Activated effector memory CD4-positive, alpha-beta T cell treated with Interleukin-2 at 50 U/mL for 16 hours (primary cell): ENCODE measurements at regions not wholly inside any gene's neighbourhood (a gene's known extent, or its start where the extent isn't known, plus 50 kb on each side); places are given as distances from the start of the nearest gene placed in this dataset.

ENCODE experiments used
- DNase-seq: peaks from one replicate; pipeline ENCODE4 v3.0.0-alpha.2; 2020

GRCh38 chr2:2822143-2822542 lies 491.1 kb upstream of the MYT1L start:
- no peak for DNase-seq

- DNase-seq, result no peak
Observed at GRCh38 chr2:2812648-2813047, 481.6 kb upstream of the MYT1L start.

GRCh38 chr2:2812117-2812516 lies 481.0 kb upstream of the MYT1L start:
- DNase-seq, result no peak

GRCh38 chr2:2810504-2810903 lies 479.4 kb upstream of the MYT1L start:
- no peak for DNase-seq

- DNase-seq, result no peak
Observed at GRCh38 chr2:2809771-2810170, 478.7 kb upstream of the MYT1L start.

GRCh38 chr2:2808551-2809058 lies 477.5 kb upstream of the MYT1L start:
- DNase-seq, result no peak

- DNase-seq, result no peak
Observed at GRCh38 chr2:2806711-2807110, 475.6 kb upstream of the MYT1L start.

GRCh38 chr2:2805263-2805662 lies 474.2 kb upstream of the MYT1L start:
- DNase-seq, result no peak

- DNase-seq, result no peak
Observed at GRCh38 chr2:2804528-2804927, 473.5 kb upstream of the MYT1L start.

- DNase-seq, result no peak
Observed at GRCh38 chr2:2801458-2801857, 470.4 kb upstream of the MYT1L start.

GRCh38 chr2:2800697-2801096 lies 469.6 kb upstream of the MYT1L start:
- no peak for DNase-seq

- DNase-seq, result no peak
Observed at GRCh38 chr2:2800001-2800400, 468.9 kb upstream of the MYT1L start.

GRCh38 chr2:2799151-2799697 lies 468.1 kb upstream of the MYT1L start:
- no peak for DNase-seq

GRCh38 chr2:2798337-2798736 lies 467.3 kb upstream of the MYT1L start:
- no peak for DNase-seq

- DNase-seq, result no peak
Observed at GRCh38 chr2:2797797-2798196, 466.7 kb upstream of the MYT1L start.

GRCh38 chr2:2796207-2796606 lies 465.1 kb upstream of the MYT1L start:
- DNase-seq, result no peak

- DNase-seq, result no peak
Observed at GRCh38 chr2:2795438-2796091, 464.5 kb upstream of the MYT1L start.

GRCh38 chr2:2793925-2794560 lies 463.0 kb upstream of the MYT1L start:
- no peak for DNase-seq

- DNase-seq, result no peak
Observed at GRCh38 chr2:2793514-2793913, 462.4 kb upstream of the MYT1L start.

GRCh38 chr2:2791606-2792005 lies 460.5 kb upstream of the MYT1L start:
- DNase-seq, result no peak

- no peak for DNase-seq
Observed at GRCh38 chr2:2791031-2791430, 460.0 kb upstream of the MYT1L start.

GRCh38 chr2:2788076-2788475 lies 457.0 kb upstream of the MYT1L start:
- DNase-seq, result no peak

GRCh38 chr2:2787301-2787907 lies 456.3 kb upstream of the MYT1L start:
- DNase-seq, result no peak

GRCh38 chr2:2782007-2782406 lies 450.9 kb upstream of the MYT1L start:
- DNase-seq, result no peak
